ENCODE measurements at regions not wholly inside any gene's neighbourhood (a gene's known extent, or its start where the extent isn't known, plus 50 kb on each side); places are given as distances from the start of the nearest gene placed in this dataset.

DNA sequence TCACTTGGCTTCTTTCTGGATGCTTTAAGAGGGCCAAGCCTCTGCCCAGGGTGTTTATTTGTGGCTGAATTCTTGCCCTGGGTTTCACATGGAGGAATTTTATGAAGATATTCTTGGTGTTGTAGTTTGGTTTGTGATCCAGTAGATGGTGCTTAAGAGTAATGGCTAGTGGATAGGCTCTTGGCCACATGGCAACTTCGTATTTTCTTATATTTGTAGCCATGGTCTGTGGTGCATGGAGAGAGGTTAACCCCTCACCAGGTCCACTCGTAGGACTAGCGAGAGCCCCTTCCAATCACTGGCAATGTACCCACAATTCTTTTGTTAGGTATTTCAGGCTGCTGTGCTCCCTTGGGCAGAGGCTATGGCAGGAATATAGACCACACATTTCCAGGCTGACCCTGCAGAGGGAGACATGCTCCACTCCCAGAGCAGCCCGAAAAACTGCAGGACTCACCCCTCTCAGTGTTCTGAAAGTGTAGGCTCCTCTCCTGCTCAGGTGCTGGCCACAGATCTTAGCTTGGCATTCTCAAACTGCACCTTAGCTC lies 582.1 kb upstream of the SETBP1 start:
- TF ChIP-seq, protein P1, sequence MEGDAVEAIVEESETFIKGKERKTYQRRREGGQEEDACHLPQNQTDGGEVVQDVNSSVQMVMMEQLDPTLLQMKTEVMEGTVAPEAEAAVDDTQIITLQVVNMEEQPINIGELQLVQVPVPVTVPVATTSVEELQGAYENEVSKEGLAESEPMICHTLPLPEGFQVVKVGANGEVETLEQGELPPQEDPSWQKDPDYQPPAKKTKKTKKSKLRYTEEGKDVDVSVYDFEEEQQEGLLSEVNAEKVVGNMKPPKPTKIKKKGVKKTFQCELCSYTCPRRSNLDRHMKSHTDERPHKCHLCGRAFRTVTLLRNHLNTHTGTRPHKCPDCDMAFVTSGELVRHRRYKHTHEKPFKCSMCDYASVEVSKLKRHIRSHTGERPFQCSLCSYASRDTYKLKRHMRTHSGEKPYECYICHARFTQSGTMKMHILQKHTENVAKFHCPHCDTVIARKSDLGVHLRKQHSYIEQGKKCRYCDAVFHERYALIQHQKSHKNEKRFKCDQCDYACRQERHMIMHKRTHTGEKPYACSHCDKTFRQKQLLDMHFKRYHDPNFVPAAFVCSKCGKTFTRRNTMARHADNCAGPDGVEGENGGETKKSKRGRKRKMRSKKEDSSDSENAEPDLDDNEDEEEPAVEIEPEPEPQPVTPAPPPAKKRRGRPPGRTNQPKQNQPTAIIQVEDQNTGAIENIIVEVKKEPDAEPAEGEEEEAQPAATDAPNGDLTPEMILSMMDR (conservative IDR thresholded peaks at IDR 0.05), result peak; percentile 73
- no peak for TF ChIP-seq ZFX (IDR thresholded peaks at IDR 0.05)
